Renal pelvis (tissue), 1 donor: ENCODE measurements at regions not wholly inside any gene's neighbourhood (a gene's known extent, or its start where the extent isn't known, plus 50 kb on each side); places are given as distances from the start of the nearest gene placed in this dataset.
"Not testable (repeated sequence)": the region's sequence is repeated elsewhere in the genome, so short reads cannot be mapped to it uniquely, and the experiment has no call there.

Experiments
- DNase-seq: peaks from one replicate; pipeline ENCODE4 v3.0.0-alpha.2; 2013

DNA sequence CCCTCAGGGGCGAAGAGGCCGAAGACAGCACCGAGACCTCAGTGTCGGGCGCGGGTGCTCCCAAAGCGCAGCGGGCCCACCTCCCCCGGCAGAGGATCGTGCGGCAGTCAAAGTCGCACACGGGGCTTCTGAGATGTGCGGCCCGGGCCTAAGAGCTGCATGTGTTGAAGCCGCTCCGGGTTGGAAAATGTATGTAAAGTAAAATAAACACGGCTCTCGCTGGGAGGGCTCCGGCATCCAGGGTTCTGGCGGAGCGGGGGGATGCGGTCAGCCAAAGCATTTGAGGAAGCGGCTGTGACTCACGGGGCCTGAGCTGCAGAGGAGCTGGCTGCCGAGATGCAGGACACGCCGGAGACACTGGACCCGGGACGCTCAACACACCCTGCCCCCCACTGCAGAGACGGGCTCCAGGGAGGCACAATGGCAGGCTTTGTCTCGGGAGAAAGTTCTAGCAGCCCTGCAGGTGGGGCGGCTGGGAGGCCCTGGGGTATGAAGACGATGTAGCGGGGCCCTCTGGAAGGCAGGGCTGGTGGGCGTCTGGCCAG lies 185.8 kb downstream of the NPIPB11 start:
- DNase-seq = not testable (repeated sequence)

DNA sequence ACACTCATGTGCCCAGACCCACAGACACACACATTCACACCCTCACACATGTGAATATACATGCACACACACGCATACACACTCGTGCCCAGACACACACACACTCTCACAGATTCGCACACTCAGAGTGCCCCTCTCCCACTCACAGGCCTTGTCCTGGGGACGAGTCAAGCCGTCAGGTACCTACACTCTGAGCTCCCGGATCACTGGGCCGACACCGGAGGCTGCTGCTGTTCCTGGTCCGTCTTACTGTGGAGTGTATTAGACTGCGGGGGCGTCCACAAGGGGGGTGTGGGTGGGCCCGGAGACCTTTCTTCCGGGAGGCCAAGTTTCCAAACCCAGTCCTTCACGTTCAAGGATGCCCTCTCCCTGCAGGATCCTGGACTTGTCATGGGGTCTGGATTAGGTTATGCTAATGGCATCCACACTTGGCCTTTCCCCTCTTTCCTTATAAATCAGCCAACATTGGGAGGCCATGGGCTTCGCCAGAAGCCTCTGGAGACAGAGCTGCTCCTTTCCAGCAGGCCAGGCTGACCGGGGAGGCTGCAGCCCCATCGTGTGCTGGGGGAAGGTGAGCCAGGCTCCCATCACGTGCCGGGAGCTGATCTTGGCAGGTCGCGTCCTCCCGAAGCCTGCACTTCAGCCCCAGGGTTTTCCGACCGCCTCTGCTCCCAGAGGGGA lies 186.4 kb downstream of the NPIPB11 start:
- DNase-seq = not testable (repeated sequence)

DNA sequence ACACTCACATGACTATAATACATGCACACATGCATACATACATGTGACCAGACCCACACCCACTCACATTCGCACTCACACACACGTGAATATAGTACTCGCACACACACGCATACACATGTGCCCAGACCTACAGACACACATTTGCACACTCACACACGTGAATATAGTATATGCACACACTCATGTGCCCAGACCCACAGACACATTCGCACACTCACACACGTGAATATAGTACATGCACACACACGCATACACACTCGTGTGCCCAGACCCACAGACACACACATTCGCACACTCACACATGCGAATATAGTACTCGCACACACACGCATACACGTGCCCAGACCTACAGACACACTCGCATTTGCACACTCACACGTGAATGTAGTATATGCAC lies 186.9 kb downstream of the NPIPB11 start:
- DNase-seq = not testable (repeated sequence)

DNA sequence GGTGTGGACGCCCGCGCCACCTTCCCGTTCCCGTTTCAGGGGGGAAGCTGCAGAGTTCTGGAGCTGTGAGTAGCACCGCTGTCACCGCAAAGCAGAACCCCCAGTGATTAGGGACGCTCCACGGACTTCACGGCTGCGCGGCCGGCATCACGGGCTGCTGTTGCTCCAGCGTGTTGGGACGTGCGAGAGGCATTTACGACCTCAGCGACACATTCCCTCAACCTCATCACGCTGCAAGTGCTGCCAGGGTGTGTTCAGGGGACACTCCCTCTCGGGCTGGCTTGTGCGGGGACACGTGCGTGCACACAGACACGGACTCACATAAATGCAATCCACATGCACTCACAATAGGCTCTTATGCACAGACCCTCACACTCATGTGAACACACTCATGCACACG lies 187.9 kb downstream of the NPIPB11 start:
- not testable (repeated sequence) for DNase-seq

DNA sequence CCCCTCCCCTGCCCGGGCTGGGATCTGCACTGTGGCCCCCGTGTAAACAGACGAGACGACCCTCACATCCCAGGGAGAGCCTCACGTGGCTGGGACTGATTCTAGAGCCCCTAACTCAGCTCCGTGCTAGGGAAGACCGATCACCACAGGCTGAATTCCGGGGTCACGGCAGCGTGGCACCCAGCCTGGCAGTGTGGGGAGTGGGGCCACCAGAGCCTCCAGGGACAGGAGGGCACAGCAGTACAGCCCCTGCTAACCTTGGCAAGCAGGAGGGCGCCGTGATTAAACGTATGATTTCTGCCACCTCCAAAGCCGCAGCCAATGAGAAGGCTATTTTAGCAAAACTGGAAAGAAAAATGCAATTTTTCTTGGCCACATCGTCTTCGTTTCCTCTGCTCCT lies 188.3 kb downstream of the NPIPB11 start:
- DNase-seq = not testable (repeated sequence)

DNA sequence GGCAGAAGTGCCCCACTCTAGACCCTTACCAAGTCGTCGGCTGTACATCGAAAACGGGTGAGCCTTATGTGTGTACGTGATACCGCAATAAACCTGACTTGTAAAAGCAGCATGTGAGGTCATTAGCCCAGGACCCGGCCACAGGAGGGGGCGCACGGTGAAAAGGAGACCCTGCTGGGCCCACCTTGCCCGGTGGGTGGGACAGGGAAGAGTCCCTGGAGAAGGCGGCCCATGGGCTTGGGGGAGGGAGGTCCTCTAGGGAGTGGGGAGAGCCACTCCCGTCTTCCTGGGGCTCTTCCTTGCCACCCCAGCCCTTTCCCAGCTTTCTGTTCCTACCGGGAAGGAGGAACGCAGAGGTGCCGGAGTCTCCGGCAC lies 188.8 kb downstream of the NPIPB11 start:
- DNase-seq = not testable (repeated sequence)

DNA sequence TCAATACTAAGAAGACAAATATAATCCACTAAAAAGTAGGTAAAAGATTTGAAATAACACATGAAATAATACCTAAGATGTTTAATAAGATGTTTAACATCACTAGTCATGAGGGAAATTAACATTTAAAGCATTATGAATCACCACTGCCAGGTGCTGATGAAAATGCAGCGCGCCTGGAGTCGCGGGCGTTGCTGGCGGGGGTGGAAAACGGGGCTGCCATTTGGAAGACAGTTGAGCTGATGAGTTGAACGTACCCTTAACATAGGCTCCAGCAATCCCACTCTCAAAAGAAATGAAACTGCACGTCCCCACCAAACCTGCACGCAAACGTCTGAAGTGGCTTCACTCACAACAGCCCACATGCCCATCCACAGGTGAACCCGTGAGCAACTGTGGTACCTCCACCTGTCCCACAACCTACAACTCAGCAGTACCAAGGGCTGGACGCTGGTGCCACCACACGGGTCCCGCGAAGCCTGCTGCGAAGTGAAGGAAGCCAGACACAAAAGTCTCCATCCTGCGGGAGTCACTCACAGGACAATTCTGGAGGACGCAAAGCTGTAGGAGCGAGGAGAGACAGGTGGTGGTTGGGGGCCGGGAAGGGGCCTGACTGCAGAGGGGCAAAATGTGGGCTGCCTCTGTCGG lies 189.3 kb downstream of the NPIPB11 start:
- not testable (repeated sequence) for DNase-seq

DNA sequence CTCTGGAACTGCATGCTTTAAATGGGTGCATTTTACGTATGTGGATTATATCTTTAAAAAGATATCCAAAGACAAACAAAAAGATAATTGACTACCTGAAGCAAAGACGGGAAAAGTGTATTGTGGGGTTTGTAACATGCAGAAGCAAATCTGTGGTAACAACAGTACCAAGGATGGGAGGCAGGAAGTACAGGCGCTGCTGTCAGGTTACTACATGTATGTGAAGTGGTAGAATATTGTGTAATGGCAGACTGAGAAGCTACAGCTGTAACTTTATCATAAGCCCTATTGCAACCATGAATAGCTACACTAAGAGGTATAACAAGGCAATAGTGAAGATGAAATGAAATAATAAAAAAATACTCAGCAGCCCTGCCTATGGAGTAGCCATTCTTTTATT lies 192.7 kb downstream of the NPIPB11 start:
- not testable (repeated sequence) for DNase-seq

DNA sequence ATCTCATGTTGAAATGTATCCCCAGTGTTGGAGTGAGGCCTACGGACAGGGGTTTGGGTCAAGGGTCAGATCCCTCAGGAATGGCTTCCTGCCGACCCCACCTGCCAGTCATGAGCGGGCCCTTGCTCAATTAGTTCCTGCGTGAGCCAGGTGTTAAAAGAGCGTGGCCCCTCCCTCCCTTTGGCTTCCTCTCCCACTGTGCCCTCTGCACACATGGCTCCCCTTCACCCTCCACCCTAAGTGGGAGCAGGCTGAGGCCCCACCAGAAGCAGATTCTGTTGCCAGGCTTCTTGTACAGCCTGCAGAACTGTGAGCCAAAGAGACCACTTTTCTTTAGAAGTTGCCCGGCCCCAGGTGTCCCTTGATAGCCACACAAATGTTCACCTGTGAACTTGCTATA lies 193.3 kb downstream of the NPIPB11 start:
- not testable (repeated sequence) for DNase-seq

DNA sequence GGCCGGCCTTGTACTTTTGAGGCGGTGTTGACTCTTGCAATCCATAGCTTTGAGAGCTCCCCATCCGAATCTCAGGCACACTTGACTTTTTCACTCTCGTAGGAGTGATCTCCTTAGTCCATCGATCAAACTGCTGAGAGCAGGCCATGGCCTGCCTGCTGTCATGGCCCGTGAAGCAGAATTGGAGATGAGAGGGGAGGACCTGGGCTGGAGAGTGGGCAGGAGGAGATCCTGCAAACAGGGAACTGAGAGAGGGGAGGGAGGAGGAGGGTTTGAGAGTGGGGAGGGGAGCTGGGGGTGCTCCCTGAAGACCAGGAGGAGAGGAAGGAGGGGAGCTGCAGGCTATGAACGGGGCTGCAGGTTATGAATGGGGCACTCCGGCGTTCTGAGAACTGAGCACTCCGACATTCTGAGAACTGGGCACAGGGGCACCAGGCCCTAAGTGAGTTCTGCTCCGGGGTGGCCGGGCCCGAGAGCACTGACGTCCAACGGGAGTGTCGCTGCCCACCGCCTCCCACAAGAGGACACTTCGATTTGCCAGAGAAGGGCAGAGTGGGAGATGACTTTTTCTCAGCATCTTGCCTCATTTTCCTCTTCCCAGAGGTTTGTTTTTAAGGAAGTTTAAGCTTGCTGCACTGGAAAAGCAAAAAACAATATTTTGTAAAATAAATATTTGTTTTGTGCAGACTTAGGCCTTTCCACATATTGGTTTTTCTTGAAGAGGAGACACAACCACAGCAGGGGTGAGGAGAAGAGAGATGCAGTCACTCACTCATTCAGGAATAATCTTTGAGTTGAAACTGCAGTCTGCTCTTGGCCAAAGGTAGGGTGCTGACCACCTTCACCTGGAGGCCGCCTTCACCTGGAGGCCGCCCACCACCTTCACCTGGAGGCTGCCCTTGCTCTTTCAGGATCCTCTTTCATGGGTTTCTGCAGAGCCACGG lies 194.2 kb downstream of the NPIPB11 start:
- DNase-seq = not testable (repeated sequence)

DNA sequence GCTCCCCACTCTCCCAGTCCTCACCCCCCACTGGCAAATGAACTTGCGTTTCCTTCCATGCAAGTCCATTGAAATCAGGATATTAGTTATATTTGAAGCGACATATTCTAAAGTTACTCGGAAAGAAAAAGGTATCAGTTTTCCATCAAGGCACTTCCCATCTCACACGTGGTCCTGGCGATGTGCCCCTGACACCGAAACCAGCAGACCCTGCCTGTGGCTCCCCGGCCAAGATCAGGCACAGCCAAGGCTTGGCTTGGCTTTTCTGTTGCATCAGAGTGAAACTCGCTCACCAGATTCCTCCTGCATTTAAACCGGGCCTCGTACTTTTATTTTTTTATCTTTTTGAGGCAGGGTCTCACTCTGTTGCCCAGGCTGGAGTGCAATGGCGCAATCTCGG lies 195.1 kb downstream of the NPIPB11 start:
- not testable (repeated sequence) for DNase-seq

DNA sequence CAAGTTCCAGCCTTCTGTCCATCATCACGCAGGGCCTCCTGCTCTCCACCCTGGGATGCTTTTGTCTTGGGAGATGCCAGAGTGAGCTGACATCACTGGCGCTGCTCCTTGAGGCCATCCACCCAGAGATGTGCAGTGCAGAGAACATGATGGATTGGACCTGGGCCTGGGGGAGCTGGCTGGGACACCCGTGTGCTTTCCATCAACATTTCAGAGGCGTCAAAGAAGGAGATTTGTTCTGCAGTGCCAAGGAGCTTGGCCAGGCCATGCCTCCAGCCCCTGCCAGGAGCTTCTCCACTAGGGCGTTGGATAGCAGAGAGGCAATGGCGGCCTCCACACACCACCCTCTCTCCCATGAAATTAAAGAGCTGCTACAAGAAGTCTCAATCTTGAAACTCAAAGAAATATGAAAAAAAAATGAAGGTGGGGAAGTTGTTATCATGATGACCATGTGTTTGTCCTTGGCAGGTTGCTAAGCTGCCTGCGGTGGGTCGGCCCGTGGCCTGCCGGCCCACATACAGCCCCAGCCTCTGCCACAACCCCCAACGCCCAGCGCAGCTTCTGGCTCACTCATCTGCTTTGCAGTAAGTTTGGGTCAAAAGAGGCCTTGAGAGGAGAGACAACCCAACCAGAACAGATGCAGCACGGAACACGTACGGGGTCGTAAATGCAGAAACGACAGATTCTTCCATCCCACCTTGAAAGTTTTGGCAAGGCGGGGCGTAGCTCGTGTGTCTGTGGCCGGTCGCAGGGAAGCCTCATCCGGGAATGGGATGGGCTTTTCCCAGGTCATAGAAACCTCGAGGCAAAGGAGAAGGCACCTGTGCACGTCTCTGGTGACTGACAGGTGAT lies 196.0 kb downstream of the NPIPB11 start:
- DNase-seq = not testable (repeated sequence)

DNA sequence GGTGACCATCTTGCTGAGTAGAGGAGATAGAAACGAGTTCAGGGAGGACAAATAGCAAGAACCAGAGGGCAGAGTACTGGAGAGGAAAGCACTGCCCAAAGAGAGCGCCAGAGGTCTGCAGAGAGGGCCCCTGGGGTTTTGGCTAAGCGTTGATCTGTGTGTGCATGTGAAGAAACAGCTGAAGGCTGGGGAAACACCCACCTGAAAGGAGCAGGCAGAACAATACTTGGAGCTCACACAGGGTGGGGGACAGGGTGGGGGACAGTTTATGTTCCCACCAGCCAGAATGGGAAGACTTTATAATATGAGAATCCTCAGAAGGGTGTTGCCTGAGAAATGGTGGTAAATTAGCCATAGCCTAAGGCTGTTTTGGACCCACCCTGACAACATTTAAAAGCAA lies 200.4 kb downstream of the NPIPB11 start:
- DNase-seq = not testable (repeated sequence)

DNA sequence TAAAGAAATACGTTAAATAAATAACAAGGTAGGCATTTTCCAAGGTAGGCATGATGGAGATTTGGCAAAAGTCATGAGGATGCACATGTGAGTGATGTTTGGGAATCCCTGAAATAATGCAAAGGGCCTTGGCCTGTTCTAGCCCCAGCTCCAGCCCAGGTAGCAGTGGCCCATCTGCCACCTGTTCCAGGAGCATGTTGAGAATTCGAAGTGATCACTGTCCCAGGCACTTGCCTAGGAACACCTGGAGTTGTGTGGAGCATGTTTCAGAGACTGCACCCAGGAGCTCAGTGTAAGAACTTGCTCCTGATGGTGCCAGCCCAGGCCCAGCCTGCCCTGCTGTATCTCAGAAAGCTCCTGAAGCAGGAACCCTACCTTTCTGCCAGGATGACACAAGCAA lies 201.4 kb downstream of the NPIPB11 start:
- DNase-seq = not testable (repeated sequence)

DNA sequence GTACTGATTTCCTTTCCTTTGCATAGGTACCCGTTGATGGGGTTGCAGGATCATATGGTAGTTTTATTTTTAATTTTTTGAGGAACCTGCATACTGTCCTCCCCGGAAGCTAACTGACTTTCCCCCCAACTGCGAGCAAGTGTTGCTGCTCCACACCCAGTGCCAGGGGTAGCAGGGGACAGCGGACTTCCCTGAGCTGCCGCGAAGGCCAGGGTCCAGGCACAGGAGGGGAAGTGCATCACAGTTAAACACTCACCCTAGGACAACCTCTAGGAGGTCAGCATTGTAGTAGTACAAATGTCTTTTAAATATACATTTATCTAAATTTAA lies 201.7 kb downstream of the NPIPB11 start:
- no peak for DNase-seq

DNA sequence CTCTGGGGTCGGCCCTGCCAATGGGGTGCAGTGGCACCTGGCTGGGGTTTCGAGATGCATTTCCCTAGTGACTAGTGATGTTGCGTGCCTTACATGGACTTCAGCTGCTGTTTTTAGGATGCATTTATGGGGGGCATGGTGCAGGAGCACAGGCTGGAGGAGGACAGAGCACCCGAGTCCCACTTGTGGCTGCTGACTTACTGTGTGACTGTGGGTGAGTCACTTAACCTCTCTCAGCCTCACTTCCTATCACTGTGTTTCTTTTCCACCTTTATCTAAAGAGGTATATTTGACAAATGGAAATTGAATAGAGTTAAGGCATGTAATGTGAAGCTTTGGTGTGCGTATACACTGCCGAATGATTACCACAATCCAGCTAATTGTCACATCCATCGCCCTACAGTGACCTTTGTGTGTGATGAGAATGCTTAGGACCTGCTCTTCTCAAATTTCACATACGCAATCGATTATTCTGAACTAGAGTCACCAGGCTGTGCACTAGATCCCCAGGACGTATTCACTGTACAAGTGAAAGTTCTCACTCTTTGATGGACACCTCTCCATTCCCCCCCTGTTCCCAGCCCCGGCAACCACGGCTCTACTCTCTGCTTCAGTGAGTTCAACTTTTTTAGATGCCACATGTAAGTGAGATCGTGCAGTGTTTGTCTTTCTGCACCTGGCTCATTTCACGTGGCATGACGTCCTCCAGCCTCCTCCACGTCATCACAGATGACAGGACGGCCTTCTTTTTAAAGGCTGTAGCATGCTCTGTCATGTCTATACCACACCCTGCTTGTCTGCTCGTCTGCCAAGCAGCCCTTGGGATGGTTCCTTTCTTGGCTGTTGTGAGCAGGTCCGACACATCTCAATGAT lies 202.3 kb downstream of the NPIPB11 start:
- not testable (repeated sequence) for DNase-seq

DNA sequence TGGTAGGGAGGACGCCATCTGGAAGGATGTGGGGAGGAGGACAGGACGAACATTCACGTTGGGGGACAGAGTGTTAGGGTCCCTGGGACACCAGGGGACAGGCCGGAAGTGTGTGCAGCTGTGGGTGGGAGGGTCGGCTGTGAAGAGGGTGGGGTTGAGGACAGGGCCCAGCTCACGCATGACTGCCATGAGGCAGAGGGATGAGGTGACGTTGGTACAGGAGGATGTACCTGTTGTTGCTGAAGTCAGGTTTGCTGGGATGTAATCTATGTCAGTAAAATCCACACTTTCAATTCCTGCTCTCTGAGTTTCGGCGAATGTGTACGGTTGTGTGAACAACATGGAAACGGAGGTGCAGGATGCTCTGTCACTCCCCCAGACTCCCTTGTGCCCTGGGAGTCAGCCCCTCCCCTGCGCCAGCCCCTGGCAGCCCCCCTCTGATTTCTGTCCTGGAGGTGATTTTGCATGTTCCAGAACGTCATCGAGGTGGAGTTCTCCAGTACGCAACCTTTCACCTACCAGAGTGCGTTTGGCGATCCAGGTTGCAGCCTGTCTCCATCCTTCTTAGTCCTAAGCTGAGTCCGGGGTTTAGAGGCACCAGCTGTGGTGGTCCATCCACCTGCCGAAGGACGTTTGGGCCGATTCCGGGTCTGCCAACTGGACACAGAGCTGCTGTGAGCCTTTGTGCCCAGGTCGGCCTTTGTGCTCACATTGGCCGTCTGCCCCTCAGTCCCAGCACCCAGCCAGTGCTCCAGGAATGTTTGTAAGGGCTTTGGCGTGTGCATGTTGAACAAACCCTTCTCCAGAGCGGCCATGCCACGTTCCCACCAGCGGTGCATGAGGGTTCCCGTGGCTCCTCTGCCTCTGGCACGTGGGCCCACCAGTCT lies 203.2 kb downstream of the NPIPB11 start:
- DNase-seq = not testable (repeated sequence)

DNA sequence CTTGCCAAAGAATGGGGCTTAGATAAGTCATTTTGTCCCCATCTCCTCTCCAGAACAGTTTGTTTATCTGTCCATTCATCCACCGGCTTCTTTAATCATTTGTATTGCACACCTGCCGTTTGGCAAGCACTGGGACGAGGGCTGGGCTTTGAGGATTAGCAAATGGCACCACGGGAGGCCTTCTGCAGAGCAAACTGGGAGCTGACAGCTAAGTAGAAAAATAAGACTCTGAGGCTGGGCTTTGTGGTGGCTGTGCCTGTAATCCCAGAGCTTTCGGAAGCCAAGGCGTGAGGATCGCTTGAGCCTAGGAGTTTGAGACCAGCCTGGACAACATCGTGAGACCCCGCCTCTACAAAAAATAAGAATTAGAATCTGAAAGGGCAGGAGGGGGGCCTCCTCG lies 203.9 kb downstream of the NPIPB11 start:
- not testable (repeated sequence) for DNase-seq

DNA sequence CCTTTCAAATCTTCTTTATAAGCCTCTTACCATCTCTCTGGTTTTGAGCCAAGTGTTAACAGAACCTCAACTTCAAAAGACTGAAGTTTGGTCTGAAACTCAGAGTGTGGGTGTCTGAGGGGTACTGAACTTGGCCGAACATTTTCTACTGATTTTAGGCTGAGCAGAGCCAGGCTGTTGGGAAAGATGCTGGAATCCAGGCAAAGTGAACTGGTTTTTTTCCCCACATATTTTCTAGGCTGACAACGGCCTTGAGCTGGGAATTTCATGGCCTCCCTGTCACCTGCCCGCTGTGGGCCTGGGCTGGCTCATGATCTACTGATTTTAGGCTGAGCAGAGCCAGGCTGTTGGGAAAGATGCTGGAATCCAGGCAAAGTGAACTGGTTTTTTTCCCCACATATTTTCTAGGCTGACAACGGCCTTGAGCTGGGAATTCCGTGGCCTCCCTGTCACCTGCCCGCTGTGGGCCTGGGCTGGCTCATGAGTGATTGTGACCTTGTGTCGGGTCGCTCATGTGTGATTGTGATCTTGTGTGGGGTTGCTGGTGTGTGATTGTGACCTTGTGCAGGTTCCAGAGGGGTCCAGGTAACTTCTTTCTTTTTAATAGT lies 204.4 kb downstream of the NPIPB11 start:
- not testable (repeated sequence) for DNase-seq
